Activated effector memory CD4-positive, alpha-beta T cell treated with Interleukin-2 at 50 U/mL for 16 hours (primary cell): ENCODE measurements at regions not wholly inside any gene's neighbourhood (a gene's known extent, or its start where the extent isn't known, plus 50 kb on each side); places are given as distances from the start of the nearest gene placed in this dataset.

Experiments used
- DNase-seq: peaks from one replicate; pipeline ENCODE4 v3.0.0-alpha.2; 2020

DNA sequence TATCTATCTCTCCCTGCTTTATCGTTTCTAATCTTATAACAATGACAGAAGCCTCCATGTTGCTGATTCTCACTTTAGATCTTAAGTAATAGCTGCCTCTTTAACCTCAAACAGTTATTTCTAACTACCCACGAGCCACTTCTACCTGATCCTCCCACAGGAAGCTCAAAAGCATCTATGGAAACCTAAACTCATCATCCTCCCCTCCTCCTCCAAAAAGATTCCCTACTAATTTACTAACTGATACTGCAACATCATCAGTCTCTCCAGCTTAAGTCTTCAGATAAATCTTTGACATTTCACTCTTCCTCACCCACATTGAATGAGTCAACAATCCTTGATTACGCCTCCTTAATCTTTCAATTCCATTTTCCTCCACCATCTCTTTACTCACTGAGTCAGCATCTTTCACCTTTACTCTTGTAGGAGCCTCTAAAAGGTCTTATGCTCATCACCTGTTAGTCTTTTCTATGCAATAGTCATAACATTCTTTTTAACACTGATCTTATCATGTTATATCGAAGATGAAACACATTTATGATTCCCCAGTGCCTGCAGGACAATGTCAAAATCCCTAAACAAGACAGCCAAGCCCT, 526.7 kb upstream of the CDH4 start:
- DNase-seq, result no peak

- no peak for DNase-seq
These were observed 524.6 kb upstream of the CDH4 start for GRCh38 chr20:60727425-60727824.

DNA sequence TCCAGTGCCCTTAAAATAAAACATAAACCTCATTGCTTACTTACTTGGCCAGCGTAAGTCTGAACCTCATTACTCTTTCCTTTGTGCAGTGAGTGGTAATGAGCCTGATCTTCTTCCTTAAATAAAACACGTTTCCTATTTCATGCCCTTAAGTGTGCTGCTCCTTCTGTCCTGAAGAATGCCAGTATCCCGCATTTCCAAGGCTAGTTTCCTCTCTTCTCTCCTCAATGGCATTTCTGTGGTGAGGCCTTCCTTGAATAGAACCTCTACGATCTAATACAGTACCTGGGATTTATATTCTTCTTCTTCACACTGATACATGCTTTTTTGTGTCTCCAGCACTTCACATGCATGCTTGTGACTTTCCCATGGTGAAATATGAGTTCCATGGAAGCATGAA, 523.4 kb upstream of the CDH4 start:
- no peak for DNase-seq

DNA sequence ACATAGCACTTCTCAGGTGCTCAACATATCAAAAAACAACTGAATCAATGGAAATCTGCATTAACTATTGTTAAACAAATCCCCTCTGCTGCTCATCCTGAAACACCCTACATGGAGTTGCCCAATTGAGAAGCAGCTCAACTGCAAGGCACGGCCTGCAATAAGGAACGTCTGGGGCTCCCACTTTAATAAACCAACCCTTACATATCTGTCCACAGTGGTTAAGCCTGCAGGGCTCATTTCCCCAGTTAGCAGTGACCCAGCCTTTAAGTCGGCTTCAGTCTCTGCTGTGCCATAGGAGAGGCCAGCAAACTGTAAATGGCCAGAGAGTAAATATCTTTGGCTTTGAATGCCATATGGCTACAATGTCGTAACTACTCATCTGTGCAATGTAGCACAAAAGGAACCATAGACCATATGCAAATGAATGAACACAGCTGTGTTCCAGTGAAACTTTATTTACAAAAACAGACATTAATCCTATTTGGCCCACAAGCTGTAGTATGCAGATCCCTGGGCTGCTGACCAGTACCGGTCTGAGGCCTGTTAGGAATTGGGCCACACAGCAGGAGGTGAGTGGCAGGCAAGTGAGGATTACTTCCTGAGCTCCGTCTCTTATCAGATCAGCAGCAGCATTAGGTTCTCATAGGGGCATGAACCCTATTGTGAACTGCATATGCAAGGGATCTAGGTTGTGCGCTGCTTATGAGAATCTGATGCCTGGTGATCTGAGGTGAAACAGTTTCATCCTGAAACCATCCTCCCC, 522.7 kb upstream of the CDH4 start:
- DNase-seq, result no peak

DNA sequence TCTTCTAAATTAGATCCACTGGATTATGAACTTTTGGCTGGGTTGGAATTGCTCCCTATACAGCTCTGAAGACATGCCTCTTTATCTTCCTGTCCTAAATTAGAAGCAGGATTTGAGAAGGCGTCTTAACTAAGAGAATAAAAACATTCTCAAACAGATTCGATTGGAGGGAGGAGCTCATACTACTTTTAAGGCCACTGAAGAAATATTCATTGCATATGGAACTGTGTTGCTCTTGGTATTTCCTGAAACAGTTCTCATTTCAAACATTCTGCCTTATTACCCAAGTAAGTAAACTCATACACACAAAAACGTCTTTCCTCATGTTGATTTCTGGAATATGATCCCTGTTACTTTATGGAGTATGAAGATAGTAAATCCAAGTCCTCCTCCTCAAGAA, 519.7 kb upstream of the CDH4 start:
- no peak for DNase-seq

GRCh38 chr20:60748086-60748485, 504.0 kb upstream of the CDH4 start:
- DNase-seq, result no peak

DNA sequence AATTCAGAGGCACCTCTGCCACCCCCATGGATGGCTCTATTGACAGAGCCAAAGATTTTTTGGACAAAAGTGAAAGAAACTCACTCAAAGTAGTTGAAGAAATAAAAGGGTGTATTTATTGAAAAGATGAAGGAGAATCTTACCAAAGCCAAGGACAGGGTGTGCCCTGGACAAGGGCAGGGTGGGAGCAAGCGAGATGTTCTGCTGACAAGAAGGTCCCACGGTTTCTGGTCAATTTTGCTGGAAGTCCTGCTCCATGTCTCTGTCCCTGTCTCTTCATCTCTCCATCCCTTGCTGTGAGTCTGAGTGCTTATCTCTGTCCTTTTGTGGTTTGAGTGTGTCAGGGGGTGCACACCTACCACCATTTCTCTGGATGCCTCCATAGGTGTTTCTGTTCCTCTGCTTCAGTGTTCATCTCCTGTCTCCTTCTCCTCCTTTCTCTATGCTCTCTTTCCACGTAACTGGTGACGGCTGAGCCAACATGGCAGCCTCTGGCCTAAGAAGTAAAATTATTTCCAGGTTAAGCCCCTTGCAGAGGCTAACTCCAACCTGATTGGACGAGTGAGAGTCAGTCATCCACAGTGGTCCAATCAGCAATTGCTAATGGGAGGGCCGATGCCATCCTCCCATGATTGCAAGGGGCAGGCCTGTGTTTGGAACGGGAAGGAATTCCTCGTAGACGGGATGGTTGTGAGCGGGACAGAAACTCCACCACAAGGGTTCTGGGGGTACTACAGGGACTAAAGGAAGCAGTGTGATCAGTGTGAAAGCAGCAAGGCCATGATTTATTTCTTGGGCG, 502.1 kb upstream of the CDH4 start:
- no peak for DNase-seq

- DNase-seq, result no peak
These were observed 501.2 kb upstream of the CDH4 start for GRCh38 chr20:60750909-60751308.

GRCh38 chr20:60751826-60752225, 500.2 kb upstream of the CDH4 start:
- DNase-seq, result no peak

GRCh38 chr20:60752741-60753420, 499.2 kb upstream of the CDH4 start:
- DNase-seq, result no peak

GRCh38 chr20:60754856-60755255, 497.2 kb upstream of the CDH4 start:
- no peak for DNase-seq

GRCh38 chr20:60759651-60760050, 492.4 kb upstream of the CDH4 start:
- no peak for DNase-seq

DNA sequence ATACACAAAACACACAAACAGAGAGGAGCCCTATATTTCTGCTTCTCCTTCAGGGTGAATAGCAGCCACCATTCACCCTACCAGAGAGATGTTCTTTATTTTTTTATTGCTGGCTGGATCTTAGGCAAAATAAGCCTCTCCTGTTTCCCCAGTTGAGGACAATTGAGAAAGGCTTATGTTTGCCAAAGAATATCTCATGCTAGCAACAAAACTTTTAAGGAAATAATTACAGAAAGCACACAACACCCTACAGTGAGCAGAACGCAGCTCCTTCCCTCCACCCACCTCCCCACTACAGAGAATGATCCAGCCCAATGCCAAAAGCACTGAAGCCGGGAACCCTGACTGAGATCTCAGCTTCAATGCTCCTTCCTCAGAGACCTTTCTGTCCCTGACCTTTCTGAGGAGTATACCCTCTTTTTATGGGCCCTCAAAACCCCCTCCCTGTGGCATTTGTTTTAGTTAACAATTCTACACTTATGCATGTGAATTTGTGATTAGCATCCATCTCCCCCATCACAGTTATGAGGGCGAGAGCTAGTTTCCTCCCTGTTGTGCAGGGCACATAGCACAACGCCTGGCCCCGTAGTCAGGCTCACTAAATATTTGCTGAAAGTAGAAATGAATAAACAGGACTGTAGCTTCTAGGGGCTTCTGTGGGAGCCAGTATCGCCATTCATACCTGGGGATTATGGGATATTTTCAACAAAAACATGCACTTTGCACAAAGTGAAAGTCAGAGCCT, 491.6 kb upstream of the CDH4 start:
- no peak for DNase-seq

- no peak for DNase-seq
These were observed 491.0 kb upstream of the CDH4 start for GRCh38 chr20:60761056-60761455.

DNA sequence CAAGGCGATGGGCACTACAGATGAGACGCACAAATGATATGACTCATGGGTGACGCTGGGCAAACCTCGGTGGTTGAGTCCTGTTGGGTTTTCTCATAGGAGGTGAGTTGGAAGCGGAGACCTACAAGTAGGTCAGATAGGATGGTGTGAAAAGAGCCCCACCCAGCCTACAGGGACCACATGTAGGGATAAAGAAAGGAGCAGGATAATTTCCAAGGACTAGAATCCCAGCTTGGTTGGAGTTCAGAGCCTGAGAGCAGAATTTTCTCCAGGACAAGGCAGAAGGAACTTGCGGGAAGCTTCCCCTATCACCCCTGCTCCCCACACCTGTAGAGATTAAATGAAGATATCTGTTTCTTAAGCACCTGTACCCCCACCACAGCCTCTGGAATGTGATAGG, 489.7 kb upstream of the CDH4 start:
- DNase-seq, result no peak

- DNase-seq, result no peak
These were observed 487.7 kb upstream of the CDH4 start for GRCh38 chr20:60764328-60764727.

DNA sequence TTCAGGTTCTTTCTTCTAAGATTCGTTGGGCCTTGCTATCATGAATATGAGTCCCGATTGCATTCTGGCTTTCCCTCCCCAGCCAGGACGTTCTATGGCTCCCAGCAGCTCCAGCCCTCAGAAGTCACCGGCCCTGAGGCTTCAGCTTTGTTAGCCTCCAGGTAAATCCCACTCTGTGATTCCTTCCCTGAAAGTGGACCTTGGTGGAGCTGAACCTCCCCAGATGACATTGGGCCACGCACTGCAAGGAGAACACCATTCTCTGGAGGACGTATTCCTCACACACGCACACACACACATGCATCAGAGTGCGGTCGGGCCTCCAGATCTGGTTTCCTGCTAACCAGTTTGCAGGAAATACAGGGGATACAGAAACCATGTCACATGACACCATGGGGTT, 487.3 kb upstream of the CDH4 start:
- DNase-seq, result no peak

DNA sequence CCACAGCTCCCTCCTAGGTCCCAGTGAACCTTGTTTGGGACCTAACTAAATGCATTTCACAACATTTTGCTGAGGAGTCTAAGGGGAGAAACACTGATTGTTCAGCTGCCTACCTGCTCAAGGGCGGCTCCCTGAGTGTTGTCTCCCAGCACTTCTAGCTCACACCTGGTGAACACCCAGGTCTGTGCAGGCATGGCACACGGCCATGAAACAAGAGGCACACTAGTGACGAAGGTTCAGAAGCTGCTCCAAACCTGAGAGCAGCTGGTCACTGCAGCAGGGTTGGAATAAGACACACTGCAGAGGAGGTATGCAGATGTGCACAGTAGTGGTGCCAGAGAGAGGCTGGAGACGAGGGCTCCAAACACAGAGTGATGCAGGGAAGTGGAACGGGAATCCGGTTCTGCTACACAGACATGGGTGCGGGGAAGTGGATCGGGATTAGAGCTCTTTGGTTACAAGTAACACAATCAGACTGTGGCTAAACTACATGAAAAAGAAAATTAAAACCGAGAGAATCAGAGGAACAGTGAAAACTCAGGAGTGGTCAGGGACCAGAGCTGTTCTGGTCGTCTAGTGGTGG, 486.1 kb upstream of the CDH4 start:
- no peak for DNase-seq

GRCh38 chr20:60768216-60768615, 483.8 kb upstream of the CDH4 start:
- no peak for DNase-seq

- no peak for DNase-seq
These were observed 471.6 kb upstream of the CDH4 start for GRCh38 chr20:60780388-60781025.

DNA sequence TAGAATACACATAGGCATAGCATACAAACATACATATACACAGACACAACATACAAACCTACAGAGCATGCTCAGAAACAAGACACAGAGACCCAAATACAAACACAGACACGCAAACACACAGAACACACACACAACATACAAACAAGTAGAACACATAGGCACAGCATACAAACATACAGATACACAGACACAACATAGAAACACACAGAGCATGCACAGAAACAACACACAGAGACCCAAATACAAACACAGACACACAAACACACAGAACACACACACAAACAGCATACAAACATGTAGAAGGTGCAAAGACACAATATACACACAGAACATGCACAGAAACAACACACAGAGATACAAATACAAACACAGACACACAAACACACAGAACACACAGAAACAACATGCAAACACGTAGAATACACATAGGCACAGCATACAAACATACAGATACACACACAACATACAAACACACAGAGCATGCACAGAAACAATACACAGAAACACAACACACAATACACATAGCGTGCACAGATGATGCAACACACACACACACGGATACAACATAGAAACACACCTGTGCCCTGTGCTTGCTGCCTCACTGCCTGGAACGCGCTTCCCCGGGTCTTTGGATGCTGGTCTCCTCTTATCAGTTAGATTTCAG, 469.0 kb upstream of the CDH4 start:
- no peak for DNase-seq
